ENCODE measurements at regions not wholly inside any gene's neighbourhood (a gene's known extent, or its start where the extent isn't known, plus 50 kb on each side); places are given as distances from the start of the nearest gene placed in this dataset.

DNA sequence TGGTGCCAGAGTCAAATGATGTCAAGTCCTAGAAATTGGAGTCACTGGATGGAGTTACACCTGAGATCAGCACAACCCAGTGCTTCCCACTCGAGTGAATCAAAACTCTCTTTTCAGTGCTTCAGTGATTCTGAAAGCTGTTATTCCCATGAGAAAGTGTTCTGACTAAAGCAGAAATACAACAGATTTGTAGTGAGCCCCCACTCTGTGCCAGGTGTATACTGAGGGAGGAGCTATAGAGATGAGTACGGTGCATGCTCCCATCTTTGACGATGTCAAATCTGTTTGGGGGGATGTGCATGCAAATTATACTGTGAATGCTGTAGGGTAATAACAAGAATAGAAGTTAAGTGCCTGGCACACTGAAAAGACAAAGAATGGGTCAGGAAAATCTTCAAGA is 330.2 kb downstream of the HS3ST1 start:
- no peak overlapping the region for H3K27ac ChIP-seq
- no peak for DNase-seq
- H3K9me3 ChIP-seq: no peaks in the 10 kb centered on the region
- in situ Hi-C loops (cut with MboI; ENCODE audit: low pct_ligation_motif_present in 1 of 4, low pct_unique_long_range_greater_than_20kb in 1 of 4, low sequenced_read_pairs in 3 of 4) (no loop called here), intact Hi-C loops (cut with DNase I; ENCODE audit: low total_unique reads) (no loop called here)
- no peaks in the 10 kb centered on the region for H3K27me3 ChIP-seq
- no peak overlapping the region for H3K4me3 ChIP-seq
- H3K4me1 ChIP-seq: no peaks in the 10 kb centered on the region
- TF ChIP-seq POLR2A (IDR thresholded peaks at IDR 0.05) (no peak), POLR2AphosphoS5 (IDR thresholded peaks at IDR 0.05) (no peak), EP300 (IDR thresholded peaks at IDR 0.05; ENCODE audit: low read depth) (no peak), CTCF (IDR thresholded peaks at IDR 0.05) (no peak)
- WGBS, 2 donors (ENCODE audit: low coverage in 1 of 2): 77 to 94% methylated on average over 3 of the region's 3 CpGs
- H3K36me3 ChIP-seq: no peaks in the 10 kb centered on the region

GRCh38 chr4:11097725-11098124 is 331.0 kb downstream of the HS3ST1 start:
- no peaks in the 10 kb centered on the region for H3K36me3 ChIP-seq
- 93 to 100% methylated on average over 2 of the region's 2 CpGs for WGBS, 2 donors (ENCODE audit: low coverage in 1 of 2)
- no peaks in the 10 kb centered on the region for H3K27me3 ChIP-seq
- no peak for DNase-seq
- no peak overlapping the region for H3K27ac ChIP-seq
- no peaks in the 10 kb centered on the region for H3K9me3 ChIP-seq
- no peak for TF ChIP-seq CTCF (IDR thresholded peaks at IDR 0.05)
- no peak for TF ChIP-seq POLR2A (IDR thresholded peaks at IDR 0.05)
- no peak for TF ChIP-seq POLR2AphosphoS5 (IDR thresholded peaks at IDR 0.05)
- no peak for TF ChIP-seq EP300 (IDR thresholded peaks at IDR 0.05; ENCODE audit: low read depth)
- no peaks in the 10 kb centered on the region for H3K4me1 ChIP-seq
- in situ Hi-C loops (cut with MboI; ENCODE audit: low pct_ligation_motif_present in 1 of 4, low pct_unique_long_range_greater_than_20kb in 1 of 4, low sequenced_read_pairs in 3 of 4) (no loop called here), intact Hi-C loops (cut with DNase I; ENCODE audit: low total_unique reads) (no loop called here)
- no peak overlapping the region for H3K4me3 ChIP-seq

- no peaks in the 10 kb centered on the region for H3K27me3 ChIP-seq
- no peak overlapping the region for H3K27ac ChIP-seq
- TF ChIP-seq POLR2AphosphoS5 (IDR thresholded peaks at IDR 0.05): no peak
- no peak for TF ChIP-seq CTCF (IDR thresholded peaks at IDR 0.05)
- TF ChIP-seq EP300 (IDR thresholded peaks at IDR 0.05; ENCODE audit: low read depth): no peak
- no peak for TF ChIP-seq POLR2A (IDR thresholded peaks at IDR 0.05)
- in situ Hi-C loops (cut with MboI; ENCODE audit: low pct_ligation_motif_present in 1 of 4, low pct_unique_long_range_greater_than_20kb in 1 of 4, low sequenced_read_pairs in 3 of 4) (no loop called here), intact Hi-C loops (cut with DNase I; ENCODE audit: low total_unique reads) (no loop called here)
- no peaks in the 10 kb centered on the region for H3K9me3 ChIP-seq
- no peak overlapping the region for H3K4me3 ChIP-seq
- H3K4me1 ChIP-seq: no peaks in the 10 kb centered on the region
- DNase-seq: no peak
- no peaks in the 10 kb centered on the region for H3K36me3 ChIP-seq
These were observed 347.7 kb downstream of the HS3ST1 start for GRCh38 chr4:11081006-11081405.

DNA sequence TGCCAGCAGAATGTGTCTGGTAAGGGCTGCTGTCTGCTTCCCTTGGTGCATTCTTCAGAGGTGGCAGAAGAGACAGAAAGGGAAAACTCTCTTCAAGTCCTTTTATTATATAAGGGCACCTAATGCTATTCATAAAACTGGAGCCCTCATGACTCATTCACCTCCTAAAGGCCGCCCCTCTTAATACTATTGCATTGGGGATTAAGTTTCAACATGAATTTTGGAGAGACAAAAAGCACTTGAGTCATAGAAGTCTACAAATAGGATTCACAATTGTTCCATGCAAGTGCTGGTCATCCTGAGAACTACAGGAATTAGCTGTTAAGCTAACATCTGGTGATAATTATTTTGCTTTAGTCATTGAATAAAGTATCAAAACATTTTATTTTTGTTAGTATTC is 349.5 kb downstream of the HS3ST1 start:
- no peak for DNase-seq
- no peaks in the 10 kb centered on the region for H3K27me3 ChIP-seq
- H3K4me1 ChIP-seq: no peaks in the 10 kb centered on the region
- intact Hi-C loops (cut with DNase I; ENCODE audit: low total_unique reads): no loop called here
- H3K4me3 ChIP-seq: no peak overlapping the region
- H3K9me3 ChIP-seq: no peaks in the 10 kb centered on the region
- H3K27ac ChIP-seq: no peak overlapping the region
- TF ChIP-seq EP300 (IDR thresholded peaks at IDR 0.05; ENCODE audit: low read depth) (no peak), POLR2AphosphoS5 (IDR thresholded peaks at IDR 0.05) (no peak), CTCF (IDR thresholded peaks at IDR 0.05) (no peak), POLR2A (IDR thresholded peaks at IDR 0.05) (no peak)
- H3K36me3 ChIP-seq: no peaks in the 10 kb centered on the region
- WGBS, 2 donors (ENCODE audit: low coverage in 1 of 2): 89 to 91% methylated on average over 1 of the region's 1 CpG
- in situ Hi-C loops (cut with MboI; ENCODE audit: low pct_ligation_motif_present in 1 of 4, low pct_unique_long_range_greater_than_20kb in 1 of 4, low sequenced_read_pairs in 3 of 4): no loop called here
